Aorta (tissue), 5 donors: ENCODE measurements at regions not wholly inside any gene's neighbourhood (a gene's known extent, or its start where the extent isn't known, plus 50 kb on each side); places are given as distances from the start of the nearest gene placed in this dataset.

Experiments used
- ATAC-seq: fragments of 200-7000 bp; cut with Tn5 transposase; one replicate; pipeline ENCODE4 v1.9.1; 2022; ENCODE audit warnings: moderate library complexity; ENCODE audit not compliant: low FRiP score
- DNase-seq, 2 donors: peaks; one replicate each; pipeline ENCODE4 v3.0.0-alpha.2; 2020
- H3K27ac ChIP-seq, 2 donors: one replicate each; pipeline ENCODE4 v1.5.1; 2013; ENCODE audit warnings: low read length in 2 of 2, mild to moderate bottlenecking in 2 of 2, moderate library complexity in 2 of 2, control low read depth in 1 of 2, inconsistent platforms in 1 of 2, low read depth in 1 of 2
- H3K27me3 ChIP-seq, 2 donors: one replicate each; pipeline ENCODE4 v1.6.1; 2013; ENCODE audit warnings: control low read depth in 1 of 2, low read length in 1 of 2, mild to moderate bottlenecking in 1 of 2, moderate library complexity in 1 of 2; ENCODE audit not compliant: insufficient read depth in 2 of 2, control insufficient read depth in 1 of 2
- H3K36me3 ChIP-seq, 2 donors: one replicate each; pipeline ENCODE4 v1.6.1; 2013; ENCODE audit warnings: control low read depth in 1 of 2, low read length in 1 of 2, mild to moderate bottlenecking in 1 of 2; ENCODE audit not compliant: insufficient read depth in 2 of 2, control insufficient read depth in 1 of 2
- H3K4me1 ChIP-seq, 2 donors: one replicate each; pipeline ENCODE4 v1.6.1; 2013; ENCODE audit warnings: low read length in 2 of 2, control low read depth in 1 of 2, mild to moderate bottlenecking in 1 of 2, moderate library complexity in 1 of 2; ENCODE audit not compliant: insufficient read depth in 2 of 2, control insufficient read depth in 1 of 2
- H3K4me3 ChIP-seq, 2 donors: one replicate each; pipeline ENCODE4 v1.5.1; 2013; ENCODE audit warnings: low read length in 2 of 2, control low read depth in 1 of 2, mild to moderate bottlenecking in 1 of 2
- H3K9me3 ChIP-seq: one replicate; pipeline ENCODE4 v1.6.1; 2013; ENCODE audit warnings: mild to moderate bottlenecking, low read length; ENCODE audit not compliant: control insufficient read depth
- WGBS, 2 donors: extraction: QIAGEN DNeasy Blood & Tissue Kit; methylation state at CpG; one replicate each; pipeline ENCODE4 v1.1.7; 2013; 5-methylcytosine and 5-hydroxymethylcytosine counted together
- intact Hi-C, 2 donors: fragments of 100-400 bp; cut with DNase I; formaldehyde crosslinking; loops; one replicate each; pipeline versions ENCODE4 v1.14.2 to v1.15.0; 2022
- donor health status: healthy with polysubstance abuse.
- donor health status: Bipolar disorder and iron deficiency.
- donor health status: DM: no; HTN: no; CAD: no.
- donor health status: DM: no; HTN: no; CAD: no.
- donor health status: DM: yes; HTN: yes; CAD: no.

DNA sequence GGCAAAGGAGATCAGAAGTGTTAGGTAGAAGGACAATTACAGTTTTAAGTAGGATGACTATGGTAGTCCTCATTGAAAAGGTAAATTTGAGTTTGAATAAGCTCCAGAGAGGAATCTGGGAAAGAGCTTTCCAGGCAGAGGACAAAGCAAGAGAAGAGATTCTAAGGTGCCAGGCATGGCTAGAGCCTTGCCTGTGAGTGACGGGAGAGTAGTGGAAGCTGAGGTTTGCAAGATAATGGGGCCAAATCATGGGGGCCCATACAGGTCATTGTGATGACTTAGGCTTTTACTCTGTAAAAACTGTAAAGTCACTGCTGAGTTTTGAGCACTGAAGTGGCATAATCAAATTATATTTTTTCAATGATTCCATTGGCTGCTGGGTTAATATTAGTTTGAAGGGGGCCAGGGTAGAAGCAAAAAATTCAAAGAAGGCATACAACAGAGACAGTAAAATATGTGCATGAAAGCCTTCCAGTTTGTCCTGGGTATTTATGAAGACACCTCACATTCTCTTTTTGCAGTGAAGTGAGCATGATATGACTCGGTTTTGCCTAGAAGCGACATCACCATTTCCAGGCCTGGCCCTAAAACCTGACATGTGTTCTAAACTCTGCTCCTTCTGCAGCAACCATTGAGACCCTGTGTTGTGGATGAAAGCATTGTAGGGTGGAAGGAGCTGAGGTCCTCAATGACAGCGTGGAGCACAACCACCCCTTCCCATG, 279.8 kb upstream of the TNC start:
- intact Hi-C loops = no loop called here
- 92 to 96% methylated on average over 4 of the region's 4 CpGs for WGBS, 2 donors
- H3K9me3 ChIP-seq = no peaks in the 10 kb centered on the region
- ATAC-seq = no peak
- no peak overlapping the region for H3K27ac ChIP-seq
- H3K36me3 ChIP-seq = no peaks in the 10 kb centered on the region
- H3K4me3 ChIP-seq = no peak overlapping the region
- no peak for DNase-seq
- H3K4me1 ChIP-seq = peaks cover 0 to 1% of the 10 kb centered on the region in 2 donors
- H3K27me3 ChIP-seq = peaks cover 0 to 1% of the 10 kb centered on the region in 2 donors

DNA sequence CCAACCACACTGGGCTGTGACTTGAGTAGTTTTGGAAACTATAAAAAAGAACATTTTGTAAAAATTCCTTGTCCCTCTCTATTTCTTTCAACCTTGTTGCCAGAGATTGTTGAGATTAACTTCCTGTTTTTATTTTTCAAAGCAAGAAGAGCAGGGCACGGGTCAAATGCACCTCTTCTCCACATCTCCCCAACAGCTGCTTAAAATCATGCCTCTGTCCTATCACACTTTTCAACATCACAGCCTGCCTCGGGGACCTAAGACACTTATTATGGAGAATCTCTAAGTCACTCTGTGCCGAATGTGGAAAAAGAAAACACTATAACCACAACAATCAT, 280.3 kb upstream of the TNC start:
- H3K9me3 ChIP-seq = no peaks in the 10 kb centered on the region
- H3K4me1 ChIP-seq = peaks cover 0 to 1% of the 10 kb centered on the region in 2 donors
- no peaks in the 10 kb centered on the region for H3K36me3 ChIP-seq
- 76 to 85% methylated on average over 3 of the region's 3 CpGs for whole genome bisulfite sequencing, 2 donors
- no peak overlapping the region for H3K27ac ChIP-seq
- no peak for DNase-seq
- peaks cover 0 to 1% of the 10 kb centered on the region in 2 donors for H3K27me3 ChIP-seq
- intact Hi-C loops = no loop called here
- no peak for ATAC-seq
- no peak overlapping the region for H3K4me3 ChIP-seq

DNA sequence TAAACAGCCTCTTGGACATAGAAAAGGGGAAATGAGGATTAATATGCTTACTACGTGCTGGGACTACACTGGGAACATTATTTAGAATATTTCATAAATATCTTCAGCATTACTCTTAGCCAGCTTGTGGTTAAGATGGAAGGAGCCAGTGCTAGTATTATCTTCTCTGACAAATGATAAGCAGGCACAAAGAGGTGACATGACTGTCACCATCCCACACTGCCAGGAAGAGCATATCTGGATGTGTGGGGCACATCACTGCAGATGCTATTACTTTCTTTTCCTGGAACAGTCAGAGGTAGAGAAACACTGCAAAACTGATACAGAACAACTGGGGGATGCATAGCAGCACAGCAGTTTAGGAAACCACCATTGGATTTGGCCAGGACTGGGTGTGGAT, 281.0 kb upstream of the TNC start:
- Histone ChIP-seq H3K27ac (no peak overlapping the region), H3K9me3 (no peaks in the 10 kb centered on the region), H3K4me3 (no peak overlapping the region), H3K4me1 (peaks cover 0 to 1% of the 10 kb centered on the region in 2 donors), H3K27me3 (peaks cover 0 to 1% of the 10 kb centered on the region in 2 donors), H3K36me3 (no peaks in the 10 kb centered on the region)
- 84 to 88% methylated on average over 1 of the region's 1 CpG for WGBS, 2 donors
- intact Hi-C loops = no loop called here
- DNase-seq = no peak
- no peak for ATAC-seq

DNA sequence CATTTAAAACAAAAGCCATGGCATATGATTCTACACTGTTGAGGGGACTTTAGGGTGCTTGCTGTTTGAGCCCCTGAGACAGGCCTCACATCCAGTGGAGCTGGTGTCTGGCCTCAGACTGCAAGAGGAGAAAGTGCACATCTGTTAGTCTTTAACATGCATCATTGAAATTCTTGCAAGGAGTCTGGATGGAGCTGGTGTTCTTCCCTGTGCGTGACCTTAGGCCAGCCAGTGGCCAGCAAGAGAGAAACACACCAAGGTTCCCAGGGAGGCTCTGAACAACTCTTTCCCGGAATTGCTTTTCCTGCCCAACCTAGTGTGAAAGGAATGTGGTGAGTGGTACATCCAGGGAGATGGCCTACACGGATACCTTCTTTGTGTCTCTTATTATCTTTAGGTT, 282.8 kb upstream of the TNC start:
- DNase-seq = no peak

DNA sequence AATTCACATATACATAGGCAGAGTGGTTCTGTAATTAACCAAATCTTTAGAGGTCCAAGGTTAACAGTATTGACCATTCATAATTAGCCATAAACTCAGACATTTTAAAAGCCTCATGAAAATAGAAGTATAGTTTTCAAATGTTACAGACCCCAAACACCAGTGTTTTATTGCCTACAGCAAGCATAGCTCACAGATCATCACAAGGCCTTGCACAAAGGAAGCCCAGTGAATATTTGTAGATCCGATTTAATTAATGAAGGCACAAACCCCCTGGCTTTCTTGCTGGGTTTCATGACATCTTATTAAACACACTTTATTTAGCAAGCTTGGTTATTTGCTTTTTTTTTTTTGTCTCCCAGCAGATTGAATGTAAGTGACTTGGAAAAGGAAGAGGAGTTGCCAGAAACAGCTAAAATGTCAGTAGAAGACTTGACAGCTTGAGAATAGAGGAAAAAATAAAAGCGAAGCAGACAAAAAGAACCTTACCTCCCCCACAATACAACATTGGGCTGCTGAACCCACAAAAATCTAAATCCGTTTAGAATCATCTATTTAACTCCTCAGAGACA, 283.9 kb upstream of the TNC start:
- Histone ChIP-seq H3K27me3 (peaks cover 0 to 1% of the 10 kb centered on the region in 2 donors), H3K36me3 (no peaks in the 10 kb centered on the region), H3K9me3 (no peaks in the 10 kb centered on the region), H3K4me1 (no peaks in the 10 kb centered on the region), H3K4me3 (no peak overlapping the region), H3K27ac (no peak overlapping the region)
- no peak for DNase-seq
- intact Hi-C loops = no loop called here
- ATAC-seq = no peak
- 64 to 66% methylated on average over 3 of the region's 3 CpGs for WGBS, 2 donors

More for the DNA sequence above, 282.8 kb upstream of the TNC start:
- H3K27ac ChIP-seq = no peak overlapping the region
- peaks cover 0 to 1% of the 10 kb centered on the region in 2 donors for H3K27me3 ChIP-seq
- intact Hi-C loops = no loop called here
- WGBS, 2 donors = 79 to 86% methylated on average over 3 of the region's 3 CpGs
- no peaks in the 10 kb centered on the region for H3K9me3 ChIP-seq
- no peak overlapping the region for H3K4me3 ChIP-seq
- no peaks in the 10 kb centered on the region for H3K36me3 ChIP-seq
- no peak for ATAC-seq
- H3K4me1 ChIP-seq = no peaks in the 10 kb centered on the region

DNA sequence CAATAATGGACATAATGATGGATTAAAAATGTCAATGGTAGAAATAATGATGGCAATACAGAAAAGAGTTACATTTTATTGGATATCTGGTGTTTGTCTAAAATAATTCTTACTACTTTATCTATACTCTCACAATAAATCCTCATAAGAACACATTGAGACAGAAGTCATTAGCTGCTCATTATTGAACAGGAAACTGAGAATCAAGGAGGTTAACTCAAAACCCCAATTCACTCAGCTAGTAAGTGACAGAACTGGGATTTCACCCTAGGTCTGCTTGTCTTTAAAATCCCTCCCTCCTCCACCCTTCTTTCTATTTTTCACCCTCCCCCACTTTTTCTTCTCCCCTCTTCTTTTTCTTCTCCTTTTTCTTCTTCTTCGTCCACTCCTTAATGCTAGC, 285.8 kb upstream of the TNC start:
- Histone ChIP-seq H3K9me3 (no peaks in the 10 kb centered on the region), H3K4me3 (no peak overlapping the region), H3K27ac (no peak overlapping the region), H3K36me3 (no peaks in the 10 kb centered on the region), H3K4me1 (no peaks in the 10 kb centered on the region), H3K27me3 (no peaks in the 10 kb centered on the region)
- 97 to 100% methylated on average over 1 of the region's 1 CpG for WGBS, 2 donors
- ATAC-seq = no peak
- intact Hi-C loops = no loop called here
- DNase-seq = no peak

DNA sequence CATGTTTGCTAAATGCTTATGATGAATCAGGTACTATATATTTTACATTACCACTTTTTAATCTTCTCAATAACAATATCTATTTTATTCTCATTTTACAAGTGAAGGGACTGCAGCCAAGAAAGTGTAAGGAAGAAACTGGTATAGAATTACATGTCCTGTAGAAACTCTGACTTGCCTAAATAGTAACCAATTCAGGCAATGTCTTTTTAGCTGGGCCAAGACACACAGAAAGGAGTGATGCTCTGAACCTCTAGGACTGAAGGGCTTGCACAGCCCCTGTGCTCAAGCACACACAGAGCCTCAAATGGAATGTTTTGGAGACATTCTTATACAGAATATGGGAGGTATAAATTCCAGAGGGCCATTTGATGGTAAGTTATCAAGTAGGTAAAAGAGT, 286.4 kb upstream of the TNC start:
- H3K4me1 ChIP-seq = no peaks in the 10 kb centered on the region
- intact Hi-C loops = no loop called here
- no peak overlapping the region for H3K27ac ChIP-seq
- H3K36me3 ChIP-seq = no peaks in the 10 kb centered on the region
- DNase-seq (no peak), ATAC-seq (no peak)
- no peaks in the 10 kb centered on the region for H3K27me3 ChIP-seq
- no peaks in the 10 kb centered on the region for H3K9me3 ChIP-seq
- no peak overlapping the region for H3K4me3 ChIP-seq

DNA sequence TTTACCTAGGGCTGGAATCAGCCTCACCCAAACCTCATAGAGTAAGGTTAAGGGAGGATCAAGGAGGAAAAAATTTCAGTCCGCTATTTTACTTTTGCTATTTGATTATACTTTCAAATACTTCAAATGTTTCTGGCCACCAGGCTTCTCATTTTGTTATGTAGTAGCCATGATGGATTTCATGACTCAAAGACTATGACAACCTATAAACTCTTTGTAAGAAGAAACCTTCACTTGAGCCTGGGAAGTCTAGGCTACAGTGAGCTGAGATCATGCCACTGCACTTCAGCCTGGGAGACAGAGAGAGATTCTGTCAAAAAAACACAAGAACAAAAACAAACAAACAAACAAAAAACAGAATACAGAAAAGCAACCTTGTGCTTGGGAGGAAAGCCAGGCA, 293.6 kb upstream of the TNC start:
- no peaks in the 10 kb centered on the region for H3K36me3 ChIP-seq
- intact Hi-C loops = no loop called here
- H3K27ac ChIP-seq = no peak overlapping the region
- no peak for DNase-seq
- no peak overlapping the region for H3K4me3 ChIP-seq
- 90 to 96% methylated on average over 1 of the region's 1 CpG for WGBS, 2 donors
- no peaks in the 10 kb centered on the region for H3K27me3 ChIP-seq
- H3K9me3 ChIP-seq = no peaks in the 10 kb centered on the region
- ATAC-seq = no peak
- H3K4me1 ChIP-seq = no peaks in the 10 kb centered on the region

DNA sequence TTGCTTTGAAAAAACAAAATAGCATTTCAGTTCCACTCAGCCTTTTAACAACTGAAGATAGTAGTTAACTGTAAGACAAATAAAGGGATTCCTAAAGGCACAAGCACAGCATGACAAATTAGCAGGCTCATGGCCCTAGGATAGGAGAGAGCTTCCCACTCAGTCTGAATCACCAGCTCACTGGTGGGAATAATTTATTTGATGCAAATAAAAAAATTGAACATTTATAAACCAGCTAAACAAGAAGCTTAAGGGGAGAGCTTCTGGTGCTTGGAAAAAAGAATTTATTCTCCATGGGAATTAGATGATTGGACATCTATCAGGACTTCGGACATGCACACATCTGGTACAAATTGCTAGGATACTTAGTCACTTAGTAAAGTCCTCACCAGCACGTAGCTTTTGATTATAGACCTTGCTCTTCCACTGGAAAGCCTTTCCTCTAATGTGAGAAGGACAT, 294.1 kb upstream of the TNC start:
- H3K27me3 ChIP-seq = no peaks in the 10 kb centered on the region
- 64 to 79% methylated on average over 2 of the region's 2 CpGs for WGBS, 2 donors
- H3K27ac ChIP-seq = no peak overlapping the region
- intact Hi-C loops = no loop called here
- DNase-seq = no peak
- no peak overlapping the region for H3K4me3 ChIP-seq
- no peaks in the 10 kb centered on the region for H3K4me1 ChIP-seq
- no peak for ATAC-seq
- H3K36me3 ChIP-seq = no peaks in the 10 kb centered on the region
- H3K9me3 ChIP-seq = no peaks in the 10 kb centered on the region
